A673 (cell line): ENCODE measurements at regions not wholly inside any gene's neighbourhood (a gene's known extent, or its start where the extent isn't known, plus 50 kb on each side); places are given as distances from the start of the nearest gene placed in this dataset.
"Not testable (repeated sequence)": the region's sequence is repeated elsewhere in the genome, so short reads cannot be mapped to it uniquely, and the experiment has no call there.

ENCODE experiments used
- BruUV-seq: library from RNA; stranded (reverse); fragments of 400-500 nt; replicated peaks from 2 replicates; lab custom pipeline; 2021; lab: Mats Ljungman, UMichigan
- CTCF ChIA-PET: fragments of 300-600 bp; sonication (Branson Sonifier 250); formaldehyde crosslinking; loops from one replicate; lab custom pipeline; 2022; ENCODE audit warnings: antibody characterized with exemption; lab: Charles Lee
- POLR2A ChIA-PET: fragments of 300-600 bp; sonication (Branson Sonifier 250); formaldehyde crosslinking; loops from one replicate; lab custom pipeline; 2022; ENCODE audit warnings: antibody characterized with exemption; ENCODE audit not compliant: low non-redundant PET; lab: Charles Lee
- DNase-seq: peaks from one replicate; pipeline ENCODE4 v3.0.0-alpha.2; 2015; ENCODE audit warnings: low spot score
- H3K27ac ChIP-seq: fragments of 200-600 bp; sonication (generic); 2 replicates; pipeline ENCODE4 v1.5.1; 2016; ENCODE audit warnings: mixed run types, low read depth, mild to moderate bottlenecking, mixed read lengths, antibody characterized with exemption, low read length; ENCODE audit not compliant: poor library complexity, severe bottlenecking
- H3K27me3 ChIP-seq: fragments of 200-600 bp; sonication (generic); replicated peaks from 2 replicates; pipeline ENCODE4 v1.6.1; 2017; ENCODE audit warnings: mixed run types, low read depth, mild to moderate bottlenecking, mixed read lengths, antibody characterized with exemption, low read length; ENCODE audit not compliant: insufficient read depth, poor library complexity
- H3K36me3 ChIP-seq: fragments of 200-600 bp; sonication (generic); 2 replicates; pipeline ENCODE4 v1.6.1; 2016; ENCODE audit warnings: mixed run types, mild to moderate bottlenecking, mixed read lengths, antibody characterized with exemption, low read length; ENCODE audit not compliant: insufficient read depth, poor library complexity, severe bottlenecking
- H3K4me1 ChIP-seq: fragments of 200-600 bp; sonication (generic); 2 replicates; pipeline ENCODE4 v1.6.1; 2017; ENCODE audit warnings: mixed run types, mild to moderate bottlenecking, mixed read lengths, antibody characterized with exemption, low read length; ENCODE audit not compliant: insufficient read depth, poor library complexity, severe bottlenecking
- H3K4me3 ChIP-seq: fragments of 200-600 bp; sonication (generic); 2 replicates; pipeline ENCODE4 v1.5.1; 2016; ENCODE audit warnings: low read depth, mixed run types, mild to moderate bottlenecking, mixed read lengths, low read length; ENCODE audit not compliant: poor library complexity, severe bottlenecking
- H3K9me3 ChIP-seq: fragments of 200-600 bp; sonication (generic); 2 replicates; pipeline ENCODE4 v1.6.1; 2016; ENCODE audit warnings: mixed run types, low read depth, mild to moderate bottlenecking, mixed read lengths, antibody characterized with exemption, low read length; ENCODE audit not compliant: poor library complexity, severe bottlenecking
- EZH2 ChIP-seq: fragments of 200-600 bp; sonication (generic); IDR thresholded peaks from 2 replicates; pipeline ENCODE4 v1.6.1; 2017; ENCODE audit warnings: borderline replicate concordance, low read depth, mild to moderate bottlenecking, mixed read lengths, antibody characterized with exemption, low read length; ENCODE audit not compliant: poor library complexity, severe bottlenecking
- intact Hi-C: fragments of 100-400 bp; cut with micrococcal nuclease; formaldehyde crosslinking; loops from one replicate; pipeline ENCODE4 v1.10.0; 2022; ENCODE audit not compliant: unreplicated experiment
- TF ChIP-seq, protein P1 (sequence below): fragments of 300-800, 200-600 bp; sonication (generic); conservative IDR thresholded peaks from 2 replicates; pipeline ENCODE4 v1.5.1; 2017; ENCODE audit warnings: low read depth, mild to moderate bottlenecking, antibody characterized with exemption, low read length, moderate library complexity, mixed read lengths

DNA sequence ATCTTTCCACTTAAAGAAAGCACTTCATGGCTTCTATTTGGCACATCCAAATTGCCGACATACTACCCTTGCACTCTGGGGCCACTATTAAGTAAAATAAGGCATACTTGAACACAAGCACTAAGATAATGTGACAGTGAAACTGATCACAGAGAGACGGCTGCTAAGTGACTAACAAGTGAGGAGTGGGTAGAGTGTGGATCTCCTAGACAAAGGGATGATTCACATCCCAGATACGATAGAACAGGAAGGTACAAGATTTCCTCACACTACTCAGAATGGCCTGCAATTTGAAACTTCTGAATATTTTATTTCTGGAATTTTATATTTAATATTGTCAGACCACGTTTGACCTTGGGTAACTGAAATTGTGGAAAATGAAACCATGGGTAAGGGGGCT, 1721.8 kb upstream of the SPRY2 start:
- ChIA-PET CTCF (no interaction called here), POLR2A (no interaction called here)
- Histone ChIP-seq H3K27me3 (no peaks in the 10 kb centered on the region), H3K27ac (no peak overlapping the region), H3K36me3 (no peaks in the 10 kb centered on the region), H3K9me3 (no peaks in the 10 kb centered on the region), H3K4me3 (no peak overlapping the region), H3K4me1 (no peaks in the 10 kb centered on the region)
- intact Hi-C loops, result no loop called here
- no TSS peak for BruUV-seq
- TF ChIP-seq EZH2, result no peak
- TF ChIP-seq, protein P1, sequence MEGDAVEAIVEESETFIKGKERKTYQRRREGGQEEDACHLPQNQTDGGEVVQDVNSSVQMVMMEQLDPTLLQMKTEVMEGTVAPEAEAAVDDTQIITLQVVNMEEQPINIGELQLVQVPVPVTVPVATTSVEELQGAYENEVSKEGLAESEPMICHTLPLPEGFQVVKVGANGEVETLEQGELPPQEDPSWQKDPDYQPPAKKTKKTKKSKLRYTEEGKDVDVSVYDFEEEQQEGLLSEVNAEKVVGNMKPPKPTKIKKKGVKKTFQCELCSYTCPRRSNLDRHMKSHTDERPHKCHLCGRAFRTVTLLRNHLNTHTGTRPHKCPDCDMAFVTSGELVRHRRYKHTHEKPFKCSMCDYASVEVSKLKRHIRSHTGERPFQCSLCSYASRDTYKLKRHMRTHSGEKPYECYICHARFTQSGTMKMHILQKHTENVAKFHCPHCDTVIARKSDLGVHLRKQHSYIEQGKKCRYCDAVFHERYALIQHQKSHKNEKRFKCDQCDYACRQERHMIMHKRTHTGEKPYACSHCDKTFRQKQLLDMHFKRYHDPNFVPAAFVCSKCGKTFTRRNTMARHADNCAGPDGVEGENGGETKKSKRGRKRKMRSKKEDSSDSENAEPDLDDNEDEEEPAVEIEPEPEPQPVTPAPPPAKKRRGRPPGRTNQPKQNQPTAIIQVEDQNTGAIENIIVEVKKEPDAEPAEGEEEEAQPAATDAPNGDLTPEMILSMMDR, result no peak
- no peak for DNase-seq

DNA sequence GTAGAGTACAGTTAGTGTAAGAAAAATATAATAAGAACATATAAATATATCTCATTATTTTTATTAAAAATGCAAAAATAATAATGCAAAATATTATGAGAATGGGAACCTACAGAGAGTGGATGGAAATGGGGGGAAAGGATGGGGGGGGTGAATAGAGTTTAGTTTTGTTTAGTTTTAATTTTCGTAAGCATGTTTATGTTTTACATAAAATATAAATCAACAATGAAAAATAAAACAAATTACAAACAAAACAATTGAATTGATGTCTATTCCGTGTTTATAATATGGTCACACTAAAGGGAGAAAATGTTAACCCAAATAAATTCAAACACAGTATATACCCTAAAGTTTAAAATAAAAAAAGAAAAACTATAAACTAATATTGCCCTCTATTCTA, 1717.4 kb upstream of the SPRY2 start:
- POLR2A ChIA-PET, result no interaction called here
- Histone ChIP-seq H3K4me3 (no peak overlapping the region), H3K27ac (no peak overlapping the region), H3K36me3 (no peaks in the 10 kb centered on the region), H3K9me3 (no peaks in the 10 kb centered on the region), H3K27me3 (no peaks in the 10 kb centered on the region), H3K4me1 (no peaks in the 10 kb centered on the region)
- no peak for DNase-seq
- no TSS peak for BruUV-seq
- CTCF ChIA-PET, result no interaction called here
- intact Hi-C loops, result no loop called here
- no peak for TF ChIP-seq EZH2
- TF ChIP-seq, protein P1, result no peak

DNA sequence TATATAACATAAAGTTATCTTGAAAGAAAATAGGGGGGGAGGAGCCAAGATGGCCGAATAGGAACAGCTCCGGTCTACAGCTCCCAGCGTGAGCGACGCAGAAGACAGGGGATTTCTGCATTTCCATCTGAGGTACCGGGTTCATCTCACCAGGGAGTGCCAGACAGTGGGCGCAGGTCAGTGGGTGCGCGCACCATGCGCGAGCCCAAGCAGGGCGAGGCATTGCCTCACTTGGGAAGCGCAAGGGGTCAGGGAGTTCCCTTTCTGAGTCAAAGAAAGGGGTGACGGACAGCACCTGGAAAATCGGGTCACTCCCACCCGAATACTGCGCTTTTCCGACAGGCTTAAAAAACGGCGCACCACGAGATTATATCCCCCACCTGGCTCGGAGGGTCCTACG, 1704.4 kb upstream of the SPRY2 start:
- intact Hi-C loops, BruUV-seq, DNase-seq, H3K4me1 ChIP-seq, POLR2A ChIA-PET, CTCF ChIA-PET, H3K4me3 ChIP-seq, H3K27me3 ChIP-seq, H3K27ac ChIP-seq, H3K36me3 ChIP-seq, H3K9me3 ChIP-seq: not testable (repeated sequence)

DNA sequence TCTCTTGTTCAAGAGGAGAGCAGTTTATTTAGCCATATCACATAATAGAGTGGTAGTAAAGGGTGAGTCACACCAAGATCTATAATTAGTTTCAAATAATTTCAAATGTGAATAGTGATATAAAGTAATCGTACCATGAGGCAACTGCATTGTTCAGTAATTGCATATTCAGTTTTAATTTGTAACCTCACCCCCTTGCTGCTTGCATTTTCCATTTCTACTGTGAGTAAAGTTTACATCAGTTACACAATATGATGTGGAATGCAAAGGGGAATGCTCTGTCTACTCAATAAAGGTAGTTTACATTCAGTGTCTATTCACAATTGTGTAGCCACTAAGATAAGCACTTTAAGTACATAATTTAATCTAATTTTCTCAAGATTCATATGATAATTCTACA, 1695.7 kb upstream of the SPRY2 start:
- Histone ChIP-seq H3K4me3 (no peak overlapping the region), H3K9me3 (no peaks in the 10 kb centered on the region), H3K27ac (no peak overlapping the region), H3K36me3 (no peaks in the 10 kb centered on the region), H3K4me1 (no peaks in the 10 kb centered on the region), H3K27me3 (no peaks in the 10 kb centered on the region)
- DNase-seq, result no peak
- ChIA-PET POLR2A (no interaction called here), CTCF (no interaction called here)
- intact Hi-C loops, result no loop called here
- BruUV-seq, result no TSS peak
- TF ChIP-seq, protein P1, result no peak
- no peak for TF ChIP-seq EZH2
